ENCODE measurements at regions not wholly inside any gene's neighbourhood (a gene's known extent, or its start where the extent isn't known, plus 50 kb on each side); places are given as distances from the start of the nearest gene placed in this dataset.
"Not testable (repeated sequence)": the region's sequence is repeated elsewhere in the genome, so short reads cannot be mapped to it uniquely, and the experiment has no call there.

- Histone ChIP-seq H3K27me3 (ENCODE audit: control insufficient read depth in 1 of 2, insufficient read depth in 2 of 2, low read length in 2 of 2) (peaks cover 0 to 4% of the 10 kb centered on the region in 2 donors), H3K4me3 (ENCODE audit: low read depth in 1 of 2, low read length in 2 of 2) (no peak overlapping the region), H3K36me3 (ENCODE audit: control insufficient read depth in 1 of 2, insufficient read depth in 2 of 2, low read length in 2 of 2) (no peaks in the 10 kb centered on the region), H3K9ac (ENCODE audit: low read depth in 1 of 2, low read length in 2 of 2) (no peak overlapping the region), H3K4me1 (ENCODE audit: control insufficient read depth in 1 of 2, insufficient read depth in 2 of 2, low read length in 2 of 2) (no peaks in the 10 kb centered on the region), H3K27ac (ENCODE audit: low read depth, low read length) (no peak overlapping the region), H3K9me3 (ENCODE audit: control insufficient read depth in 1 of 2, low read length in 2 of 2) (no peaks in the 10 kb centered on the region)
Observed at GRCh38 chr7:25738528-25738927, 413.5 kb upstream of the NFE2L3 start.

DNA sequence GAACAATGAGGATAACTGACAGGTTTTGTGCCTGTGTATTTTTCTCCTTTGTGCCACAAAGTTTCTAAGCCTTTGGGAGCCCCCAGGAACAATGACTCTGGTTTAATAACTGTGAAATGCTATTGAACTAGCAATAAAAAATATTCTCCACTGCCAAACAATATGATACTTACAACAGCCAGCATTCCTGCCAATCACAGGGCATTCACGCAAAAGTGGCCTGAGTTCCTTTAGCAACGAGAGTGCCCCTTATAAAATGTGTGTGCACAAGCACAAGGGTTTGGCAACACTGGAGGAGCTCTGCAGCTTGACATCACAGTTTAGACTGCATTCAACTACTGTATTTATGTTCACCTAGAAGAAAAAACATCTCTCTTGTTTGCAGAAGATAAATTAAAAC lies 412.9 kb upstream of the NFE2L3 start:
- Histone ChIP-seq H3K4me3 (ENCODE audit: low read depth in 1 of 2, low read length in 2 of 2) (no peak overlapping the region), H3K36me3 (ENCODE audit: control insufficient read depth in 1 of 2, insufficient read depth in 2 of 2, low read length in 2 of 2) (no peaks in the 10 kb centered on the region), H3K4me1 (ENCODE audit: control insufficient read depth in 1 of 2, insufficient read depth in 2 of 2, low read length in 2 of 2) (no peaks in the 10 kb centered on the region), H3K27ac (ENCODE audit: low read depth, low read length) (no peak overlapping the region), H3K27me3 (ENCODE audit: control insufficient read depth in 1 of 2, insufficient read depth in 2 of 2, low read length in 2 of 2) (peaks cover 0 to 4% of the 10 kb centered on the region in 2 donors), H3K9ac (ENCODE audit: low read depth in 1 of 2, low read length in 2 of 2) (no peak overlapping the region), H3K9me3 (ENCODE audit: control insufficient read depth in 1 of 2, low read length in 2 of 2) (no peaks in the 10 kb centered on the region)

- H3K36me3 ChIP-seq (ENCODE audit: control insufficient read depth in 1 of 2, insufficient read depth in 2 of 2, low read length in 2 of 2) = no peaks in the 10 kb centered on the region
- no peak overlapping the region for H3K27ac ChIP-seq (ENCODE audit: low read depth, low read length)
- no peaks in the 10 kb centered on the region for H3K4me1 ChIP-seq (ENCODE audit: control insufficient read depth in 1 of 2, insufficient read depth in 2 of 2, low read length in 2 of 2)
- H3K9me3 ChIP-seq (ENCODE audit: control insufficient read depth in 1 of 2, low read length in 2 of 2) = no peaks in the 10 kb centered on the region
- no peak overlapping the region for H3K9ac ChIP-seq (ENCODE audit: low read depth in 1 of 2, low read length in 2 of 2)
- H3K27me3 ChIP-seq (ENCODE audit: control insufficient read depth in 1 of 2, insufficient read depth in 2 of 2, low read length in 2 of 2) = no peaks in the 10 kb centered on the region
- no peak overlapping the region for H3K4me3 ChIP-seq (ENCODE audit: low read depth in 1 of 2, low read length in 2 of 2)
Observed at GRCh38 chr7:25742316-25742715, 409.7 kb upstream of the NFE2L3 start.

- not testable (repeated sequence) for H3K27me3 ChIP-seq (ENCODE audit: control insufficient read depth in 1 of 2, insufficient read depth in 2 of 2, low read length in 2 of 2); H3K4me3 ChIP-seq (ENCODE audit: low read depth in 1 of 2, low read length in 2 of 2); H3K9ac ChIP-seq (ENCODE audit: low read depth in 1 of 2, low read length in 2 of 2); H3K4me1 ChIP-seq (ENCODE audit: control insufficient read depth in 1 of 2, insufficient read depth in 2 of 2, low read length in 2 of 2); H3K27ac ChIP-seq (ENCODE audit: low read depth, low read length); H3K36me3 ChIP-seq (ENCODE audit: control insufficient read depth in 1 of 2, insufficient read depth in 2 of 2, low read length in 2 of 2); H3K9me3 ChIP-seq (ENCODE audit: control insufficient read depth in 1 of 2, low read length in 2 of 2)
Observed at GRCh38 chr7:25743670-25744451, 408.1 kb upstream of the NFE2L3 start.

GRCh38 chr7:25750744-25751508 lies 401.1 kb upstream of the NFE2L3 start:
- Histone ChIP-seq H3K27me3 (ENCODE audit: control insufficient read depth in 1 of 2, insufficient read depth in 2 of 2, low read length in 2 of 2) (no peaks in the 10 kb centered on the region), H3K27ac (ENCODE audit: low read depth, low read length) (peak overlapping the region; percentile 13)

GRCh38 chr7:25752154-25752553 lies 399.8 kb upstream of the NFE2L3 start:
- Histone ChIP-seq H3K27ac (ENCODE audit: low read depth, low read length) (no peak overlapping the region), H3K4me3 (ENCODE audit: low read depth in 1 of 2, low read length in 2 of 2) (no peak overlapping the region), H3K4me1 (ENCODE audit: control insufficient read depth in 1 of 2, insufficient read depth in 2 of 2, low read length in 2 of 2) (no peaks in the 10 kb centered on the region), H3K9ac (ENCODE audit: low read depth in 1 of 2, low read length in 2 of 2) (no peak overlapping the region), H3K36me3 (ENCODE audit: control insufficient read depth in 1 of 2, insufficient read depth in 2 of 2, low read length in 2 of 2) (no peaks in the 10 kb centered on the region), H3K9me3 (ENCODE audit: control insufficient read depth in 1 of 2, low read length in 2 of 2) (no peaks in the 10 kb centered on the region), H3K27me3 (ENCODE audit: control insufficient read depth in 1 of 2, insufficient read depth in 2 of 2, low read length in 2 of 2) (no peaks in the 10 kb centered on the region)

More at GRCh38 chr7:25750744-25751508, 401.1 kb upstream of the NFE2L3 start:
- no peaks in the 10 kb centered on the region for H3K9me3 ChIP-seq (ENCODE audit: control insufficient read depth in 1 of 2, low read length in 2 of 2)
- peak overlapping the region in 1 of 2 donors; percentile 3 for H3K4me3 ChIP-seq (ENCODE audit: low read depth in 1 of 2, low read length in 2 of 2)
- H3K9ac ChIP-seq (ENCODE audit: low read depth in 1 of 2, low read length in 2 of 2) = no peak overlapping the region
- no peaks in the 10 kb centered on the region for H3K4me1 ChIP-seq (ENCODE audit: control insufficient read depth in 1 of 2, insufficient read depth in 2 of 2, low read length in 2 of 2)
- no peaks in the 10 kb centered on the region for H3K36me3 ChIP-seq (ENCODE audit: control insufficient read depth in 1 of 2, insufficient read depth in 2 of 2, low read length in 2 of 2)

GRCh38 chr7:25752967-25753791 lies 398.8 kb upstream of the NFE2L3 start:
- H3K36me3 ChIP-seq (ENCODE audit: control insufficient read depth in 1 of 2, insufficient read depth in 2 of 2, low read length in 2 of 2) = no peaks in the 10 kb centered on the region
- no peak overlapping the region for H3K27ac ChIP-seq (ENCODE audit: low read depth, low read length)
- H3K27me3 ChIP-seq (ENCODE audit: control insufficient read depth in 1 of 2, insufficient read depth in 2 of 2, low read length in 2 of 2) = peaks cover 0 to 5% of the 10 kb centered on the region in 2 donors
- no peaks in the 10 kb centered on the region for H3K4me1 ChIP-seq (ENCODE audit: control insufficient read depth in 1 of 2, insufficient read depth in 2 of 2, low read length in 2 of 2)
- H3K9ac ChIP-seq (ENCODE audit: low read depth in 1 of 2, low read length in 2 of 2) = no peak overlapping the region
- no peaks in the 10 kb centered on the region for H3K9me3 ChIP-seq (ENCODE audit: control insufficient read depth in 1 of 2, low read length in 2 of 2)
- H3K4me3 ChIP-seq (ENCODE audit: low read depth in 1 of 2, low read length in 2 of 2) = no peak overlapping the region

DNA sequence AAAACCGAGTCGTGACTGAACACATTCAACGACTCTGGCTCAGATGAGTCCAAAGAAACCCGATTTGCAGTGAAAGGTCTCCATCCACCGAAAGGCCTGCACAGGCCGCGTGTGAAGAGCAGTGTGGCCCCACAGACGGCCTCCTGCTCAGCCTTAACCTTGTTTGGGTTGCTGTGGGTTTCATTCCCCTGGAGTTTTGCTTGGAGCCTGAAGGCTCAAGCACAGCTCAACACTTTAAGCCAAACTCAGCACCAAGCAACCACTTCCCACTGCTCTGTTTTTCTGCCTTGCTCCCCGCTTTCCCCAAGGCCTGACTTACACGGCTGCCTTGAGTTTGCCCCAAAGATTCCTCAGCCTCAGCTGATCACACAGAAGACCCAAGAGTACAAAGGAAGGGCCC lies 398.2 kb upstream of the NFE2L3 start:
- H3K9ac ChIP-seq (ENCODE audit: low read depth in 1 of 2, low read length in 2 of 2) = no peak overlapping the region
- H3K4me1 ChIP-seq (ENCODE audit: control insufficient read depth in 1 of 2, insufficient read depth in 2 of 2, low read length in 2 of 2) = no peaks in the 10 kb centered on the region
- no peaks in the 10 kb centered on the region for H3K36me3 ChIP-seq (ENCODE audit: control insufficient read depth in 1 of 2, insufficient read depth in 2 of 2, low read length in 2 of 2)
- H3K27me3 ChIP-seq (ENCODE audit: control insufficient read depth in 1 of 2, insufficient read depth in 2 of 2, low read length in 2 of 2) = peaks cover 0 to 5% of the 10 kb centered on the region in 2 donors
- no peak overlapping the region for H3K4me3 ChIP-seq (ENCODE audit: low read depth in 1 of 2, low read length in 2 of 2)
- no peaks in the 10 kb centered on the region for H3K9me3 ChIP-seq (ENCODE audit: control insufficient read depth in 1 of 2, low read length in 2 of 2)
- no peak overlapping the region for H3K27ac ChIP-seq (ENCODE audit: low read depth, low read length)

- Histone ChIP-seq H3K4me3 (ENCODE audit: low read depth in 1 of 2, low read length in 2 of 2) (no peak overlapping the region), H3K27ac (ENCODE audit: low read depth, low read length) (no peak overlapping the region), H3K9ac (ENCODE audit: low read depth in 1 of 2, low read length in 2 of 2) (no peak overlapping the region), H3K36me3 (ENCODE audit: control insufficient read depth in 1 of 2, insufficient read depth in 2 of 2, low read length in 2 of 2) (no peaks in the 10 kb centered on the region), H3K4me1 (ENCODE audit: control insufficient read depth in 1 of 2, insufficient read depth in 2 of 2, low read length in 2 of 2) (no peaks in the 10 kb centered on the region), H3K27me3 (ENCODE audit: control insufficient read depth in 1 of 2, insufficient read depth in 2 of 2, low read length in 2 of 2) (peaks cover 0 to 5% of the 10 kb centered on the region in 2 donors), H3K9me3 (ENCODE audit: control insufficient read depth in 1 of 2, low read length in 2 of 2) (no peaks in the 10 kb centered on the region)
Observed at GRCh38 chr7:25754333-25754732, 397.7 kb upstream of the NFE2L3 start.

GRCh38 chr7:25754751-25755150 lies 397.2 kb upstream of the NFE2L3 start:
- no peaks in the 10 kb centered on the region for H3K9me3 ChIP-seq (ENCODE audit: control insufficient read depth in 1 of 2, low read length in 2 of 2)
- H3K27me3 ChIP-seq (ENCODE audit: control insufficient read depth in 1 of 2, insufficient read depth in 2 of 2, low read length in 2 of 2) = peaks cover 0 to 5% of the 10 kb centered on the region in 2 donors
- H3K4me3 ChIP-seq (ENCODE audit: low read depth in 1 of 2, low read length in 2 of 2) = no peak overlapping the region
- no peaks in the 10 kb centered on the region for H3K4me1 ChIP-seq (ENCODE audit: control insufficient read depth in 1 of 2, insufficient read depth in 2 of 2, low read length in 2 of 2)
- no peaks in the 10 kb centered on the region for H3K36me3 ChIP-seq (ENCODE audit: control insufficient read depth in 1 of 2, insufficient read depth in 2 of 2, low read length in 2 of 2)
- H3K9ac ChIP-seq (ENCODE audit: low read depth in 1 of 2, low read length in 2 of 2) = no peak overlapping the region
- no peak overlapping the region for H3K27ac ChIP-seq (ENCODE audit: low read depth, low read length)
